Ishikawa (cell line): ENCODE measurements at regions not wholly inside any gene's neighbourhood (a gene's known extent, or its start where the extent isn't known, plus 50 kb on each side); places are given as distances from the start of the nearest gene placed in this dataset.

Experiments used
- CREB1 ChIP-seq: IDR thresholded peaks from 2 replicates; pipeline ENCODE4 v1.6.1; 2012; ENCODE audit warnings: low read depth
- EGR1 ChIP-seq: IDR thresholded peaks from 2 replicates; pipeline ENCODE4 v1.6.1; 2012
- EP300 ChIP-seq: IDR thresholded peaks from 2 replicates; pipeline ENCODE4 v1.6.1; 2012; ENCODE audit warnings: borderline replicate concordance
- MAX ChIP-seq: IDR thresholded peaks from 2 replicates; pipeline ENCODE4 v1.6.1; 2012
- RAD21 ChIP-seq: IDR thresholded peaks from 2 replicates; pipeline ENCODE4 v1.6.1; 2012; ENCODE audit warnings: low read depth
- REST ChIP-seq: IDR thresholded peaks from 2 replicates; pipeline ENCODE4 v1.6.1; 2012; ENCODE audit warnings: low read depth, mild to moderate bottlenecking
- TAF1 ChIP-seq: IDR thresholded peaks from 2 replicates; pipeline ENCODE4 v1.6.1; 2012; ENCODE audit warnings: low read depth, mild to moderate bottlenecking
- TCF12 ChIP-seq: IDR thresholded peaks from 2 replicates; pipeline ENCODE4 v1.6.1; 2012; ENCODE audit warnings: low read depth
- TEAD4 ChIP-seq: IDR thresholded peaks from 2 replicates; pipeline ENCODE4 v1.6.1; 2012
- YY1 ChIP-seq: IDR thresholded peaks from 2 replicates; pipeline ENCODE4 v1.6.1; 2012; ENCODE audit warnings: low read depth
- ZBTB7A ChIP-seq: IDR thresholded peaks from 2 replicates; pipeline ENCODE4 v1.6.1; 2012; ENCODE audit warnings: low read depth

- TF ChIP-seq EP300: no peak
- no peak for TF ChIP-seq MAX
- TF ChIP-seq EGR1: no peak
- TF ChIP-seq CREB1: no peak
- TF ChIP-seq TCF12: no peak
- TF ChIP-seq RAD21: no peak
- no peak for TF ChIP-seq REST
- TF ChIP-seq ZBTB7A: no peak
- no peak for TF ChIP-seq TAF1
- TF ChIP-seq YY1: no peak
- TF ChIP-seq TEAD4: no peak
Measured at GRCh38 chr1:94314222-94314858, 77.0 kb upstream of the ARHGAP29 start.
